ENCODE measurements at regions not wholly inside any gene's neighbourhood (a gene's known extent, or its start where the extent isn't known, plus 50 kb on each side); places are given as distances from the start of the nearest gene placed in this dataset.

DNA sequence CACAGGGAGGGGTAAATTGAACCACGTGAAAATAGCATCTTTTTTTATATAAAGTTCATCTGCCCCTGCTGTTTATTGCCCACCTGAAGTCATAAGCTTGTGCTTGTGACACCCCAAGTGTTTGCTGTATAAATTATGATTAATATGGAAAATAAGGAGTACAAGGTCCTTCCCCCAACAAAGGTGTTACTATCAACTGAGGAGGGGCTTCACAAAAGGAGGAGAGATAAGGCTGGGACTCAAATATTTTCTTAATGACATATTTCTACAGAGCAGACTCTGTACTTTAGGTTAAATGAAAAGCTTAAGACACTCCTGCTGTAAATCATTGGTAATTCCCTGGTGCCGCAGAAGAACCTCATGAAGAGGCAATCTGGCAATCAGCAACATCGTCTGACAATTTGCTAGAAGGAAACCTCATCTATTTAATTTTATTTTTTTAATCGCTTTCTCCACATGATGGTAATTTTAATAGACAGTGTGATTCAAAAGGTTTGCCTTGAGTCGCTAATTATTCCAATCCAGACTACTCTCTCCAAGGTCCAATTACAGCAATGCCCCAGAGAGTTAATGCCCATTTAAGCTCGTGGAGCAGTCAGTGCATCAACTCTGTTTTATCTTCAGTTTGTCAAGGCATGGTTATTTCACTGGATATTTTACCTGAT lies 1432.4 kb downstream of the FAM181B start:
- in situ Hi-C loops (cut with HindIII; ENCODE audit: low pct_unique_long_range_greater_than_20kb, low sequenced_read_pairs): no loop called here
- no peaks in the 10 kb centered on the region for H3K9me3 ChIP-seq (ENCODE audit: control insufficient read depth, insufficient read depth, low read depth, low read length)
- H3K27me3 ChIP-seq (ENCODE audit: control insufficient read depth, insufficient read depth, low read length): no peaks in the 10 kb centered on the region
- BruUV-seq (replicated peaks): no TSS peak
- TF ChIP-seq, protein P1, sequence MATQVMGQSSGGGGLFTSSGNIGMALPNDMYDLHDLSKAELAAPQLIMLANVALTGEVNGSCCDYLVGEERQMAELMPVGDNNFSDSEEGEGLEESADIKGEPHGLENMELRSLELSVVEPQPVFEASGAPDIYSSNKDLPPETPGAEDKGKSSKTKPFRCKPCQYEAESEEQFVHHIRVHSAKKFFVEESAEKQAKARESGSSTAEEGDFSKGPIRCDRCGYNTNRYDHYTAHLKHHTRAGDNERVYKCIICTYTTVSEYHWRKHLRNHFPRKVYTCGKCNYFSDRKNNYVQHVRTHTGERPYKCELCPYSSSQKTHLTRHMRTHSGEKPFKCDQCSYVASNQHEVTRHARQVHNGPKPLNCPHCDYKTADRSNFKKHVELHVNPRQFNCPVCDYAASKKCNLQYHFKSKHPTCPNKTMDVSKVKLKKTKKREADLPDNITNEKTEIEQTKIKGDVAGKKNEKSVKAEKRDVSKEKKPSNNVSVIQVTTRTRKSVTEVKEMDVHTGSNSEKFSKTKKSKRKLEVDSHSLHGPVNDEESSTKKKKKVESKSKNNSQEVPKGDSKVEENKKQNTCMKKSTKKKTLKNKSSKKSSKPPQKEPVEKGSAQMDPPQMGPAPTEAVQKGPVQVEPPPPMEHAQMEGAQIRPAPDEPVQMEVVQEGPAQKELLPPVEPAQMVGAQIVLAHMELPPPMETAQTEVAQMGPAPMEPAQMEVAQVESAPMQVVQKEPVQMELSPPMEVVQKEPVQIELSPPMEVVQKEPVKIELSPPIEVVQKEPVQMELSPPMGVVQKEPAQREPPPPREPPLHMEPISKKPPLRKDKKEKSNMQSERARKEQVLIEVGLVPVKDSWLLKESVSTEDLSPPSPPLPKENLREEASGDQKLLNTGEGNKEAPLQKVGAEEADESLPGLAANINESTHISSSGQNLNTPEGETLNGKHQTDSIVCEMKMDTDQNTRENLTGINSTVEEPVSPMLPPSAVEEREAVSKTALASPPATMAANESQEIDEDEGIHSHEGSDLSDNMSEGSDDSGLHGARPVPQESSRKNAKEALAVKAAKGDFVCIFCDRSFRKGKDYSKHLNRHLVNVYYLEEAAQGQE (IDR thresholded peaks at IDR 0.05; ENCODE audit: insufficient read depth in 1 of 2, low read depth in 2 of 2, low read length in 1 of 2): no peak
- TF ChIP-seq, protein P2, sequence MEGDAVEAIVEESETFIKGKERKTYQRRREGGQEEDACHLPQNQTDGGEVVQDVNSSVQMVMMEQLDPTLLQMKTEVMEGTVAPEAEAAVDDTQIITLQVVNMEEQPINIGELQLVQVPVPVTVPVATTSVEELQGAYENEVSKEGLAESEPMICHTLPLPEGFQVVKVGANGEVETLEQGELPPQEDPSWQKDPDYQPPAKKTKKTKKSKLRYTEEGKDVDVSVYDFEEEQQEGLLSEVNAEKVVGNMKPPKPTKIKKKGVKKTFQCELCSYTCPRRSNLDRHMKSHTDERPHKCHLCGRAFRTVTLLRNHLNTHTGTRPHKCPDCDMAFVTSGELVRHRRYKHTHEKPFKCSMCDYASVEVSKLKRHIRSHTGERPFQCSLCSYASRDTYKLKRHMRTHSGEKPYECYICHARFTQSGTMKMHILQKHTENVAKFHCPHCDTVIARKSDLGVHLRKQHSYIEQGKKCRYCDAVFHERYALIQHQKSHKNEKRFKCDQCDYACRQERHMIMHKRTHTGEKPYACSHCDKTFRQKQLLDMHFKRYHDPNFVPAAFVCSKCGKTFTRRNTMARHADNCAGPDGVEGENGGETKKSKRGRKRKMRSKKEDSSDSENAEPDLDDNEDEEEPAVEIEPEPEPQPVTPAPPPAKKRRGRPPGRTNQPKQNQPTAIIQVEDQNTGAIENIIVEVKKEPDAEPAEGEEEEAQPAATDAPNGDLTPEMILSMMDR (IDR thresholded peaks at IDR 0.05): no peak
- no peak for TF ChIP-seq POLR2AphosphoS5 (IDR thresholded peaks at IDR 0.05; ENCODE audit: low read depth, low read length)
- TF ChIP-seq TCF7L2 (IDR thresholded peaks at IDR 0.05; ENCODE audit: low read depth, low read length): no peak
- no peak for TF ChIP-seq SIN3A (IDR thresholded peaks at IDR 0.05; ENCODE audit: borderline replicate concordance, insufficient read depth, low read depth, low read length)
- no peaks in the 10 kb centered on the region for H3K4me1 ChIP-seq (ENCODE audit: control insufficient read depth, insufficient read depth, low read length)
- no peaks in the 10 kb centered on the region for H3K36me3 ChIP-seq (ENCODE audit: control insufficient read depth, insufficient read depth, low read length)
- POLR2A ChIA-PET: no interaction called here
- H3K4me3 ChIP-seq (ENCODE audit: low read depth in 2 of 2, low read length in 2 of 2): no peak overlapping the region
- ATAC-seq: no peak
- intact Hi-C loops (cut with micrococcal nuclease; ENCODE audit: unreplicated experiment): no loop called here
- no peak for DNase-seq (ENCODE audit: low read depth, low spot score)
- H3K27ac ChIP-seq (ENCODE audit: low read length): no peak overlapping the region
- CTCF ChIA-PET: no interaction called here

DNA sequence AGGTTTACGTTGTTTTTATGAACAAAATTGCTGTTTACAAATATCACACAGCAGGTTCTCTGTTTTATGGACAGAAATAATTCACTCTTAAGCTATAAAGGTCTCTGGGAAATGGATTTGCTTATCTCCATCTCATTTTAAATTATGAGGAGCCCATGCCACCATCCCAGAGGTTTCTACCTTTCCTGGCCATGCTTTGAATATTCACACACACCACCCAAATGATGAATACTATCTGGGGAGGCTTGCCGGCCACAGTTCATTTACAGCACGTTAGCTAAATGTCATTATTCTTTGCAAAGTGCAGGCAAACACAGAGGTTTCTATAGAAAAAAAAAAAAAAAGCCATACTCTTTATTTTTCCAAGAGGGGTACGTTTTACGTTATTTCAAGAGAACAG lies 1446.7 kb downstream of the FAM181B start:
- CTCF ChIA-PET: no interaction called here
- H3K9me3 ChIP-seq (ENCODE audit: control insufficient read depth, insufficient read depth, low read depth, low read length): 0 out of 2 replicates have a peak, but pooled peaks cover 3% of the 10 kb centered on the region
- H3K27ac ChIP-seq (ENCODE audit: low read length): no peak overlapping the region
- TF ChIP-seq SIN3A (IDR thresholded peaks at IDR 0.05; ENCODE audit: borderline replicate concordance, insufficient read depth, low read depth, low read length) (no peak), POLR2AphosphoS5 (IDR thresholded peaks at IDR 0.05; ENCODE audit: low read depth, low read length) (no peak), TCF7L2 (IDR thresholded peaks at IDR 0.05; ENCODE audit: low read depth, low read length) (no peak)
- TF ChIP-seq, protein P2 (IDR thresholded peaks at IDR 0.05): no peak
- TF ChIP-seq, protein P1 (IDR thresholded peaks at IDR 0.05; ENCODE audit: insufficient read depth in 1 of 2, low read depth in 2 of 2, low read length in 1 of 2): no peak
- no peaks in the 10 kb centered on the region for H3K36me3 ChIP-seq (ENCODE audit: control insufficient read depth, insufficient read depth, low read length)
- H3K4me3 ChIP-seq (ENCODE audit: low read depth in 2 of 2, low read length in 2 of 2): no peak overlapping the region
- intact Hi-C loops (cut with micrococcal nuclease; ENCODE audit: unreplicated experiment) (no loop called here), in situ Hi-C loops (cut with HindIII; ENCODE audit: low pct_unique_long_range_greater_than_20kb, low sequenced_read_pairs) (no loop called here)
- ATAC-seq (no peak), DNase-seq (ENCODE audit: low read depth, low spot score) (no peak)
- no peaks in the 10 kb centered on the region for H3K4me1 ChIP-seq (ENCODE audit: control insufficient read depth, insufficient read depth, low read length)
- no peaks in the 10 kb centered on the region for H3K27me3 ChIP-seq (ENCODE audit: control insufficient read depth, insufficient read depth, low read length)
- no TSS peak for BruUV-seq (replicated peaks)
- POLR2A ChIA-PET: no interaction called here

Data from Panc1 (cell line).